ENCODE measurements at regions not wholly inside any gene's neighbourhood (a gene's known extent, or its start where the extent isn't known, plus 50 kb on each side); places are given as distances from the start of the nearest gene placed in this dataset.

DNA sequence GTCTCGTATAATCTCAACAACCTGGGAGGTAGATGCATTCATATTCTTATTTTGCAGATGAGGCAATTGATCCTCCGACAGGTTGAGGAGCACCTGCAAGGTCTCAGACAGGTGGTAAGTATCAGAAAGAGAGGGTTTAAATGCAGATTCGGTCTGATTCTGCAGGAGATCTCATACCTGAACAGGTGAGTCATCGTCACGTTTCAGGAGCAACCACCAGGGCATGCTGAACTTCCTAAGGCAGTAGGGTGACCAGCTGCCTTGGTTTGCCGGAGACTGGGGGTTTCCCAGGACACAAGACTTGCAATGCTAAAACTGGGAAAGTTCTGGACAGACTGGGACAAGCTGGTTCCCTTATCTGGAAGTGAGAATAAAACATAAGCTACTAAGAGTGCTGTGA, 68.8 kb upstream of the TSHZ3 start:
- no peak for TF ChIP-seq CTCF (IDR thresholded peaks at IDR 0.05)
- TF ChIP-seq POLR2A (IDR thresholded peaks at IDR 0.05): no peak
